ENCODE measurements at regions not wholly inside any gene's neighbourhood (a gene's known extent, or its start where the extent isn't known, plus 50 kb on each side); places are given as distances from the start of the nearest gene placed in this dataset.

DNA sequence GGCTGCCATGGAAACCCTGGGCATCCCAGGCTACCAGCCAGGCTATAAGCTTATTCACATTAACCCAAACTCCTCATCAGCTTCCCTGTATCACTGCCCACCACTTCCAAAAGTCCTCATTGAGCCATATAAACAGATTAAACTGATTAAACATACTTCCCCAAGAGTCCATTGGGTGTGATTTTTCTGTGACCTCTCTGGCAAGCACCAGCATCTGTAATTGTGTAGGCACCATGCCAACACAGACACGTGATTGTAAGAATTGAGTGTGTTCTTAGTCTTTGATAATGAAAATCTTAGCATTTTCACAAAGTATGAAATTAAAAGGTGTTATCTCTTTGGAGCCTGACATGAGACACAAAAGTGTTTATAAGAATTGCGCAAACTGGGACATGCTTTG, 679.3 kb downstream of the TYW1 start:
- TF ChIP-seq, protein P1, sequence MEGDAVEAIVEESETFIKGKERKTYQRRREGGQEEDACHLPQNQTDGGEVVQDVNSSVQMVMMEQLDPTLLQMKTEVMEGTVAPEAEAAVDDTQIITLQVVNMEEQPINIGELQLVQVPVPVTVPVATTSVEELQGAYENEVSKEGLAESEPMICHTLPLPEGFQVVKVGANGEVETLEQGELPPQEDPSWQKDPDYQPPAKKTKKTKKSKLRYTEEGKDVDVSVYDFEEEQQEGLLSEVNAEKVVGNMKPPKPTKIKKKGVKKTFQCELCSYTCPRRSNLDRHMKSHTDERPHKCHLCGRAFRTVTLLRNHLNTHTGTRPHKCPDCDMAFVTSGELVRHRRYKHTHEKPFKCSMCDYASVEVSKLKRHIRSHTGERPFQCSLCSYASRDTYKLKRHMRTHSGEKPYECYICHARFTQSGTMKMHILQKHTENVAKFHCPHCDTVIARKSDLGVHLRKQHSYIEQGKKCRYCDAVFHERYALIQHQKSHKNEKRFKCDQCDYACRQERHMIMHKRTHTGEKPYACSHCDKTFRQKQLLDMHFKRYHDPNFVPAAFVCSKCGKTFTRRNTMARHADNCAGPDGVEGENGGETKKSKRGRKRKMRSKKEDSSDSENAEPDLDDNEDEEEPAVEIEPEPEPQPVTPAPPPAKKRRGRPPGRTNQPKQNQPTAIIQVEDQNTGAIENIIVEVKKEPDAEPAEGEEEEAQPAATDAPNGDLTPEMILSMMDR (conservative IDR thresholded peaks at IDR 0.05; ENCODE audit: low read depth, low read length): no peak
- TF ChIP-seq EZH2phosphoT487 (IDR thresholded peaks at IDR 0.05; ENCODE audit: borderline replicate concordance, low read length) (no peak), EZH2 (IDR thresholded peaks at IDR 0.05; ENCODE audit: low read length, unreplicated experiment) (no peak)
